Sigmoid colon (tissue), 4 donors: ENCODE measurements at regions not wholly inside any gene's neighbourhood (a gene's known extent, or its start where the extent isn't known, plus 50 kb on each side); places are given as distances from the start of the nearest gene placed in this dataset.

Experiments used
- EP300 ChIP-seq, 4 donors: sonication (generic); formaldehyde crosslinking; IDR thresholded peaks; one replicate each; pipeline ENCODE4 v1.6.1; 2017; ENCODE audit warnings: antibody characterized with exemption in 4 of 4
- POLR2AphosphoS5 ChIP-seq, 4 donors: sonication (generic); formaldehyde crosslinking; IDR thresholded peaks; one replicate each; pipeline ENCODE4 v1.6.1; 2017; ENCODE audit warnings: antibody characterized with exemption in 4 of 4
- TF ChIP-seq, protein P1 (sequence below), 4 experiments: fragments of 450-650 bp in 3 of 4; fragments of 200-600 bp in 1 of 4; IDR thresholded peaks; one replicate each; pipeline ENCODE4 v1.5.1; 2016 to 2019; ENCODE audit warnings: antibody characterized with exemption in 4 of 4, mild to moderate bottlenecking in 3 of 4, moderate library complexity in 2 of 4

- TF ChIP-seq, protein P1, sequence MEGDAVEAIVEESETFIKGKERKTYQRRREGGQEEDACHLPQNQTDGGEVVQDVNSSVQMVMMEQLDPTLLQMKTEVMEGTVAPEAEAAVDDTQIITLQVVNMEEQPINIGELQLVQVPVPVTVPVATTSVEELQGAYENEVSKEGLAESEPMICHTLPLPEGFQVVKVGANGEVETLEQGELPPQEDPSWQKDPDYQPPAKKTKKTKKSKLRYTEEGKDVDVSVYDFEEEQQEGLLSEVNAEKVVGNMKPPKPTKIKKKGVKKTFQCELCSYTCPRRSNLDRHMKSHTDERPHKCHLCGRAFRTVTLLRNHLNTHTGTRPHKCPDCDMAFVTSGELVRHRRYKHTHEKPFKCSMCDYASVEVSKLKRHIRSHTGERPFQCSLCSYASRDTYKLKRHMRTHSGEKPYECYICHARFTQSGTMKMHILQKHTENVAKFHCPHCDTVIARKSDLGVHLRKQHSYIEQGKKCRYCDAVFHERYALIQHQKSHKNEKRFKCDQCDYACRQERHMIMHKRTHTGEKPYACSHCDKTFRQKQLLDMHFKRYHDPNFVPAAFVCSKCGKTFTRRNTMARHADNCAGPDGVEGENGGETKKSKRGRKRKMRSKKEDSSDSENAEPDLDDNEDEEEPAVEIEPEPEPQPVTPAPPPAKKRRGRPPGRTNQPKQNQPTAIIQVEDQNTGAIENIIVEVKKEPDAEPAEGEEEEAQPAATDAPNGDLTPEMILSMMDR (IDR thresholded peaks at IDR 0.05), result no peak
- no peak for TF ChIP-seq EP300 (IDR thresholded peaks at IDR 0.05)
- no peak for TF ChIP-seq POLR2AphosphoS5 (IDR thresholded peaks at IDR 0.05)
These were observed 146.2 kb downstream of the ATP23 start for GRCh38 chr12:58087423-58088127.
